Lower leg skin (tissue), 4 donors: ENCODE measurements at regions not wholly inside any gene's neighbourhood (a gene's known extent, or its start where the extent isn't known, plus 50 kb on each side); places are given as distances from the start of the nearest gene placed in this dataset.

Experiments
- DNase-seq, 2 donors: peaks; one replicate each; pipeline ENCODE4 v3.0.0-alpha.2; 2019; ENCODE audit warnings: low spot score in 2 of 2
- H3K4me3 ChIP-seq: fragments of 200-600 bp; sonication (generic); 2 replicates; pipeline ENCODE4 v1.5.1; 2017; ENCODE audit warnings: mild to moderate bottlenecking, low read depth; ENCODE audit not compliant: poor library complexity, severe bottlenecking
- CTCF ChIP-seq, 3 donors: fragments of 450-650 bp; IDR thresholded peaks; one replicate each; pipeline ENCODE4 v1.5.1; 2016; ENCODE audit warnings: antibody characterized with exemption in 3 of 3, mild to moderate bottlenecking in 3 of 3, moderate library complexity in 2 of 3
- POLR2A ChIP-seq, 2 donors: fragments of 450-650 bp; IDR thresholded peaks; one replicate each; pipeline ENCODE4 v1.6.1; 2016 to 2017; ENCODE audit warnings: antibody characterized with exemption in 2 of 2, mild to moderate bottlenecking in 1 of 2, moderate library complexity in 1 of 2
- WGBS, 2 donors: methylation state at CpG; one replicate each; pipeline ENCODE4 v1.1.5; 2018; 5-methylcytosine and 5-hydroxymethylcytosine counted together
- intact Hi-C: fragments of 100-400 bp; cut with DNase I; formaldehyde crosslinking; loops from one replicate; pipeline ENCODE4 v1.15.0; 2023; ENCODE audit warnings: low total_unique reads

GRCh38 chr11:116179401-116179800 lies 593.4 kb downstream of the BUD13 start:
- TF ChIP-seq POLR2A (IDR thresholded peaks at IDR 0.05) (no peak), CTCF (IDR thresholded peaks at IDR 0.05) (no peak)
- DNase-seq, result peak in 1 of 2 donors; percentile 56
- 64 to 87% methylated on average over 3 of the region's 3 CpGs for WGBS, 2 donors
- no peak overlapping the region for H3K4me3 ChIP-seq
- intact Hi-C loops, result no loop called here

- peak in 1 of 2 donors; percentile 62 for DNase-seq
- no peak overlapping the region for H3K4me3 ChIP-seq
- intact Hi-C loops, result no loop called here
- 85 to 96% methylated on average over 4 of the region's 4 CpGs for WGBS, 2 donors
- no peak for TF ChIP-seq POLR2A (IDR thresholded peaks at IDR 0.05)
Observed at GRCh38 chr11:116177521-116178210, 595.1 kb downstream of the BUD13 start.

GRCh38 chr11:116176484-116177005 lies 596.2 kb downstream of the BUD13 start:
- WGBS, 2 donors, result 80 to 89% methylated on average over 6 of the region's 6 CpGs
- no peak for TF ChIP-seq CTCF (IDR thresholded peaks at IDR 0.05)
- TF ChIP-seq POLR2A (IDR thresholded peaks at IDR 0.05), result no peak
- intact Hi-C loops, result no loop called here
- no peak overlapping the region for H3K4me3 ChIP-seq
- peak in 1 of 2 donors; percentile 43 for DNase-seq

GRCh38 chr11:116175707-116176106 lies 597.1 kb downstream of the BUD13 start:
- no peak overlapping the region for H3K4me3 ChIP-seq
- TF ChIP-seq CTCF (IDR thresholded peaks at IDR 0.05) (no peak), POLR2A (IDR thresholded peaks at IDR 0.05) (no peak)
- no peak for DNase-seq
- WGBS, 2 donors, result 53 to 55% methylated on average over 7 of the region's 7 CpGs
- intact Hi-C loops, result no loop called here

- WGBS, 2 donors, result 57 to 65% methylated on average over 20 of the region's 20 CpGs
Observed at GRCh38 chr11:116173941-116174911, 598.6 kb downstream of the BUD13 start.

More at GRCh38 chr11:116173941-116174911, 598.6 kb downstream of the BUD13 start:
- no peak for TF ChIP-seq CTCF (IDR thresholded peaks at IDR 0.05)
- no peak for TF ChIP-seq POLR2A (IDR thresholded peaks at IDR 0.05)
- H3K4me3 ChIP-seq, result no peak overlapping the region
- intact Hi-C loops, result no loop called here
- no peak for DNase-seq
